GM21447 (cell line): ENCODE measurements at regions not wholly inside any gene's neighbourhood (a gene's known extent, or its start where the extent isn't known, plus 50 kb on each side); places are given as distances from the start of the nearest gene placed in this dataset.

ENCODE experiments used
- ATAC-seq: cut with Tn5 transposase; IDR thresholded peaks from one replicate; pipeline ENCODE4 v1.9.1; 2021; ENCODE audit not compliant: unreplicated experiment

GRCh38 chr20:57114290-57115005 lies 152.0 kb downstream of the BMP7 start:
- no peak for ATAC-seq

DNA sequence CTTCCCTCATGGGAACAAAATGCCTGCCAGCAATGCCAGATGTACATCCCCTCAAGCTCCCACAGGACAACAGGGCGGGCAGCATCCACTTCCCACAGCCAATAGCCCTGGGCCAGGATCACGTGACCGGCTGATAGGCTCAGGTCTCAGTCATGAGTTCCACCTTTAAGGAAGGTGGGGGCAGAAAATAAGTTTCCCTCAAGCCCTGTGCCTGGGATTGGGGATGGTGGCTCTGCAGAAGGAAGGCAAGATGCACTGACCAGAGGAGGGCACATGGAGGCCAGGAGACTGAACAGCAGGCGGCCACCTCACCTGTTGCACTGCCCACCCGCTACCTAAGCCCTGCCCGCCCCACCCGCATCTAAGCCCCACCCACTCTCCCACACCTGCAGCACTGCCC lies 149.1 kb downstream of the BMP7 start:
- ATAC-seq: no peak

GRCh38 chr20:57118107-57118769 lies 148.2 kb downstream of the BMP7 start:
- ATAC-seq: no peak
